Trophoblast cell (in vitro differentiated cells and primary cell): ENCODE measurements at regions not wholly inside any gene's neighbourhood (a gene's known extent, or its start where the extent isn't known, plus 50 kb on each side); places are given as distances from the start of the nearest gene placed in this dataset.

Source experiments
- DNase-seq, 2 donors: peaks; one replicate each; pipeline ENCODE4 v3.0.0-alpha.2; 2016
- H2AFZ ChIP-seq: 2 replicates; pipeline ENCODE4 v1.6.1; 2013; ENCODE audit warnings: low read length, moderate library complexity, mild to moderate bottlenecking; ENCODE audit not compliant: insufficient read depth, poor library complexity
- H2AK5ac ChIP-seq: 2 replicates; pipeline ENCODE4 v1.6.1; 2013; ENCODE audit warnings: mild to moderate bottlenecking, low read length
- H2BK120ac ChIP-seq: 2 replicates; pipeline ENCODE4 v1.6.1; 2013; ENCODE audit warnings: low read length, mild to moderate bottlenecking, moderate library complexity; ENCODE audit not compliant: insufficient read depth, poor library complexity
- H2BK12ac ChIP-seq: 2 replicates; pipeline ENCODE4 v1.6.1; 2013; ENCODE audit warnings: mild to moderate bottlenecking, low read length, moderate library complexity
- H2BK5ac ChIP-seq: 2 replicates; pipeline ENCODE4 v1.6.1; 2013; ENCODE audit warnings: low read length, low read depth, moderate library complexity, mild to moderate bottlenecking; ENCODE audit not compliant: poor library complexity
- H3K14ac ChIP-seq: 2 replicates; pipeline ENCODE4 v1.6.1; 2013; ENCODE audit warnings: mild to moderate bottlenecking, low read length
- H3K18ac ChIP-seq: 2 replicates; pipeline ENCODE4 v1.6.1; 2013; ENCODE audit warnings: mild to moderate bottlenecking, low read length
- H3K23ac ChIP-seq: 2 replicates; pipeline ENCODE4 v1.6.1; 2013; ENCODE audit warnings: low read length
- H3K27ac ChIP-seq: 2 replicates; pipeline ENCODE4 v1.5.1; 2013; ENCODE audit warnings: low read depth, mild to moderate bottlenecking, inconsistent platforms, low read length, moderate library complexity
- H3K27me3 ChIP-seq: 2 replicates; pipeline ENCODE4 v1.6.1; 2013; ENCODE audit warnings: inconsistent platforms, mild to moderate bottlenecking, low read length, moderate library complexity; ENCODE audit not compliant: insufficient read depth
- H3K36me3 ChIP-seq, 2 experiments: 1 replicate in 1 of 2; 2 replicates in 1 of 2; pipeline ENCODE4 v1.6.1; 2013; ENCODE audit warnings: low read length in 2 of 2, mild to moderate bottlenecking in 2 of 2, moderate library complexity in 1 of 2; ENCODE audit not compliant: insufficient read depth in 2 of 2, control insufficient read depth in 1 of 2
- H3K4ac ChIP-seq: 2 replicates; pipeline ENCODE4 v1.6.1; 2013; ENCODE audit warnings: low read depth, mild to moderate bottlenecking, low read length, moderate library complexity
- H3K4me1 ChIP-seq, 2 experiments: 1 replicate in 1 of 2; 2 replicates in 1 of 2; pipeline ENCODE4 v1.6.1; 2013; ENCODE audit warnings: low read length in 2 of 2, mild to moderate bottlenecking in 2 of 2, moderate library complexity in 1 of 2; ENCODE audit not compliant: insufficient read depth in 2 of 2, control insufficient read depth in 1 of 2
- H3K4me2 ChIP-seq: 2 replicates; pipeline ENCODE4 v1.6.1; 2013; ENCODE audit warnings: inconsistent platforms, mild to moderate bottlenecking, low read length, moderate library complexity
- H3K4me3 ChIP-seq: 2 replicates; pipeline ENCODE4 v1.5.1; 2013; ENCODE audit warnings: mild to moderate bottlenecking, low read depth, low read length, inconsistent platforms
- H3K79me1 ChIP-seq: one replicate; pipeline ENCODE4 v1.6.1; 2013; ENCODE audit warnings: low read length
- H3K79me2 ChIP-seq: 2 replicates; pipeline ENCODE4 v1.6.1; 2013; ENCODE audit warnings: low read length, mild to moderate bottlenecking; ENCODE audit not compliant: control insufficient read depth, insufficient read depth, poor library complexity
- H3K9ac ChIP-seq: 2 replicates; pipeline ENCODE4 v1.6.1; 2013; ENCODE audit warnings: mild to moderate bottlenecking, low read length
- H3K9me3 ChIP-seq: 2 replicates; pipeline ENCODE4 v1.6.1; 2013; ENCODE audit warnings: low read depth, mild to moderate bottlenecking, control low read depth, inconsistent platforms, low read length; ENCODE audit not compliant: insufficient read depth
- H4K12ac ChIP-seq: 2 replicates; pipeline ENCODE4 v1.6.1; 2013; ENCODE audit warnings: low read depth, mild to moderate bottlenecking, low read length, moderate library complexity
- H4K8ac ChIP-seq: 2 replicates; pipeline ENCODE4 v1.6.1; 2013; ENCODE audit warnings: low read depth, mild to moderate bottlenecking, low read length, moderate library complexity
- H4K91ac ChIP-seq: one replicate; pipeline ENCODE4 v1.6.1; 2013; ENCODE audit warnings: low read depth, mild to moderate bottlenecking, low read length, moderate library complexity
- WGBS: extraction: QIAGEN DNeasy Blood & Tissue Kit; methylation state at CpG from one replicate; pipeline ENCODE4 v1.1.7; 2013; ENCODE audit warnings: missing lambda C conversion rate; ENCODE audit not compliant: insufficient read length, insufficient coverage; ENCODE audit errors: extremely low coverage; 5-methylcytosine and 5-hydroxymethylcytosine counted together

GRCh38 chr10:108307250-108307924 lies 1142.9 kb upstream of the SORCS1 start:
- Histone ChIP-seq H3K14ac (no peak overlapping the region), H3K18ac (no peak overlapping the region), H4K91ac (no peak overlapping the region), H2BK120ac (no peak overlapping the region), H3K4ac (no peak overlapping the region), H3K27ac (no peak overlapping the region), H3K4me1 (no peaks in the 10 kb centered on the region), H3K27me3 (no peaks in the 10 kb centered on the region), H3K23ac (no peak overlapping the region), H3K79me1 (no peaks in the 10 kb centered on the region), H2BK12ac (no peak overlapping the region), H3K36me3 (no peaks in the 10 kb centered on the region), H3K4me2 (no peak overlapping the region), H2BK5ac (no peak overlapping the region), H3K9me3 (no peaks in the 10 kb centered on the region), H3K79me2 (no peaks in the 10 kb centered on the region), H2AFZ (no peak overlapping the region), H2AK5ac (no peak overlapping the region), H3K4me3 (no peak overlapping the region), H4K12ac (no peak overlapping the region), H4K8ac (no peak overlapping the region), H3K9ac (no peak overlapping the region)
- DNase-seq: no peak

- H3K14ac ChIP-seq: no peak overlapping the region
- no peak overlapping the region for H2AK5ac ChIP-seq
- H3K18ac ChIP-seq: no peak overlapping the region
- H2BK5ac ChIP-seq: no peak overlapping the region
- no peak overlapping the region for H3K23ac ChIP-seq
- no peaks in the 10 kb centered on the region for H3K79me2 ChIP-seq
- no peaks in the 10 kb centered on the region for H3K36me3 ChIP-seq
- no peak overlapping the region for H2AFZ ChIP-seq
- no peak overlapping the region for H4K12ac ChIP-seq
- H4K8ac ChIP-seq: no peak overlapping the region
- no peak overlapping the region for H3K4me3 ChIP-seq
- H3K9me3 ChIP-seq: no peaks in the 10 kb centered on the region
- no peak overlapping the region for H3K4ac ChIP-seq
- no peaks in the 10 kb centered on the region for H3K4me1 ChIP-seq
- WGBS: no CpG with 5 or more reads among the region's 5 CpGs
- DNase-seq: no peak
- no peaks in the 10 kb centered on the region for H3K27me3 ChIP-seq
- H2BK120ac ChIP-seq: no peak overlapping the region
- H3K79me1 ChIP-seq: no peaks in the 10 kb centered on the region
- H3K9ac ChIP-seq: no peak overlapping the region
- no peak overlapping the region for H3K4me2 ChIP-seq
- no peak overlapping the region for H4K91ac ChIP-seq
- no peak overlapping the region for H2BK12ac ChIP-seq
- no peak overlapping the region for H3K27ac ChIP-seq
Observed at GRCh38 chr10:108303149-108303548, 1138.6 kb upstream of the SORCS1 start.

DNA sequence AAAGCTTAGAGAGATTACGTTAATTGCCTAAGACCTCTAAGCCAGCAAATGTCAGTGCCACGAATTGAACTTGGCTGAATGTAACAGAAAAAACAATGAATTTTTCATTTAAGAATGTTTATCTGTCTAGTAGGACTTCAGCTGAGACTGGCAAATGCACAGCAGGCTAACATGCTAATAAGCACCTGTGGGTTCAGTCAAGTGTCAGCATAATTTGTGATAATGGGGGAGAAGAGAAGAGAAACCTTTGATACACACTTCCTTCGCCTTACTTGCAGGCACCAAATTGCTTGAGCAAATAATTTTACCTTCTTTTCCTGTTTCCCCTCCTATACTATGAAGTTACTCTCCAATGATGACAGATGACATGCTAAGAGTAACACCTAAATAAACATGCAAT lies 1136.5 kb upstream of the SORCS1 start:
- no peaks in the 10 kb centered on the region for H3K36me3 ChIP-seq
- H3K27ac ChIP-seq: no peak overlapping the region
- no peak overlapping the region for H2BK120ac ChIP-seq
- no peaks in the 10 kb centered on the region for H3K9me3 ChIP-seq
- H4K8ac ChIP-seq: no peak overlapping the region
- no peak overlapping the region for H3K4me2 ChIP-seq
- H2BK12ac ChIP-seq: no peak overlapping the region
- H3K9ac ChIP-seq: no peak overlapping the region
- no peak overlapping the region for H2AK5ac ChIP-seq
- no CpG with 5 or more reads among the region's 3 CpGs for WGBS
- H3K18ac ChIP-seq: no peak overlapping the region
- H2BK5ac ChIP-seq: no peak overlapping the region
- H3K4ac ChIP-seq: no peak overlapping the region
- H4K12ac ChIP-seq: no peak overlapping the region
- no peak overlapping the region for H2AFZ ChIP-seq
- no peak overlapping the region for H4K91ac ChIP-seq
- H3K23ac ChIP-seq: no peak overlapping the region
- DNase-seq: no peak
- H3K4me3 ChIP-seq: no peak overlapping the region
- no peaks in the 10 kb centered on the region for H3K4me1 ChIP-seq
- H3K79me1 ChIP-seq: no peaks in the 10 kb centered on the region
- no peaks in the 10 kb centered on the region for H3K27me3 ChIP-seq
- no peak overlapping the region for H3K14ac ChIP-seq
- H3K79me2 ChIP-seq: no peaks in the 10 kb centered on the region

DNA sequence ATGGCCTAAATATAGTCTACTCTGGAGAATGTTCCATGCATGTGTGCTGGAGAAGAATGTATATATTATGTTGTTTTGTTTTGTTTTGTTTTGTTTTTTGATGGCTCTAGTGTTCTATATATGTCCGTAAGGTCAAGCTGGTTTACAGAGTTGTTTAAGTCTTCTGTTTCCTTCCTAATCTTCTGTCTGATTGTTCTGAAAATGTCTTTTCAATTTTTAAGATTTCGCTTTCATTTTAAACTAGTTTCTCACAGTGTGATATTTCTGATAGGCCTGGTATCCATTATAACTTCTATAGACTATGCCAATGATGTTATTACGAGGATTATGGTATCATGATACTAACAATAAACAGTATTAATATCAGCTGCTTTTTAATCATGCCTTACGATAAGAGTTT lies 1126.3 kb upstream of the SORCS1 start:
- Histone ChIP-seq H2BK5ac (no peak overlapping the region), H4K12ac (no peak overlapping the region), H3K9ac (no peak overlapping the region), H3K36me3 (no peaks in the 10 kb centered on the region), H4K91ac (no peak overlapping the region), H3K14ac (no peak overlapping the region), H3K79me2 (no peaks in the 10 kb centered on the region), H2BK12ac (no peak overlapping the region), H4K8ac (no peak overlapping the region), H3K4me1 (no peaks in the 10 kb centered on the region), H3K9me3 (no peaks in the 10 kb centered on the region), H2AK5ac (no peak overlapping the region), H3K27me3 (no peaks in the 10 kb centered on the region), H3K27ac (no peak overlapping the region), H3K23ac (no peak overlapping the region), H2BK120ac (no peak overlapping the region), H3K79me1 (no peaks in the 10 kb centered on the region), H3K18ac (no peak overlapping the region), H3K4me3 (no peak overlapping the region), H3K4ac (no peak overlapping the region), H3K4me2 (no peak overlapping the region), H2AFZ (no peak overlapping the region)
- WGBS: no CpG with 5 or more reads among the region's 4 CpGs
- DNase-seq: no peak
